Fibroblast of the aortic adventitia (primary cell): ENCODE measurements at regions not wholly inside any gene's neighbourhood (a gene's known extent, or its start where the extent isn't known, plus 50 kb on each side); places are given as distances from the start of the nearest gene placed in this dataset.

Source experiments
- DNase-seq: peaks from one replicate; pipeline ENCODE4 v3.0.0-alpha.2; 2010; ENCODE audit warnings: low read depth
- H3K4me3 ChIP-seq: 2 replicates; pipeline ENCODE4 v1.5.1; 2011; ENCODE audit warnings: low read depth, mild to moderate bottlenecking, control low read depth, low read length, moderate library complexity
- TF ChIP-seq, protein P1 (sequence below): IDR thresholded peaks from 2 replicates; pipeline ENCODE4 v1.5.1; 2011; ENCODE audit warnings: mild to moderate bottlenecking, low read length, control low read depth, inconsistent platforms; ENCODE audit not compliant: insufficient read depth

DNA sequence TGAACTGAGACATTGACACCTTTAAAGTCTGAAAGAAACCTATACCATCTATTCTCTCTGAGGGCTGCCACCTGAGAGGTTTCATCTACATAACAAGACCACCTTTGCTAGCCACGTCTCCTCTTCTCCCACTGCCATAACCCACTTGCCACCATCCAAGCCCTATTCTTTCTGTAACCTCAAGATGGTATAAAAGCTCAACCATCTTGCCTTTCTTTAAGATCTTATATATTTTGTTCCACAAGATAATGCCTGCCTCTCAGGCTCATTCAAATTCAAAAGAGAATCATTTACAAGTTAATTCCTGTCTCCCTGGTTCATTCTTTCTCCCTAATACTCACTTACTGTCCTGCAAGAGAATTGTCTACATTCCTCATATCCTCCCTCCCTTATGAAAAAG lies 192.5 kb downstream of the OTOR start:
- DNase-seq: no peak
- TF ChIP-seq, protein P1, sequence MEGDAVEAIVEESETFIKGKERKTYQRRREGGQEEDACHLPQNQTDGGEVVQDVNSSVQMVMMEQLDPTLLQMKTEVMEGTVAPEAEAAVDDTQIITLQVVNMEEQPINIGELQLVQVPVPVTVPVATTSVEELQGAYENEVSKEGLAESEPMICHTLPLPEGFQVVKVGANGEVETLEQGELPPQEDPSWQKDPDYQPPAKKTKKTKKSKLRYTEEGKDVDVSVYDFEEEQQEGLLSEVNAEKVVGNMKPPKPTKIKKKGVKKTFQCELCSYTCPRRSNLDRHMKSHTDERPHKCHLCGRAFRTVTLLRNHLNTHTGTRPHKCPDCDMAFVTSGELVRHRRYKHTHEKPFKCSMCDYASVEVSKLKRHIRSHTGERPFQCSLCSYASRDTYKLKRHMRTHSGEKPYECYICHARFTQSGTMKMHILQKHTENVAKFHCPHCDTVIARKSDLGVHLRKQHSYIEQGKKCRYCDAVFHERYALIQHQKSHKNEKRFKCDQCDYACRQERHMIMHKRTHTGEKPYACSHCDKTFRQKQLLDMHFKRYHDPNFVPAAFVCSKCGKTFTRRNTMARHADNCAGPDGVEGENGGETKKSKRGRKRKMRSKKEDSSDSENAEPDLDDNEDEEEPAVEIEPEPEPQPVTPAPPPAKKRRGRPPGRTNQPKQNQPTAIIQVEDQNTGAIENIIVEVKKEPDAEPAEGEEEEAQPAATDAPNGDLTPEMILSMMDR: no peak
- H3K4me3 ChIP-seq: no peak overlapping the region

- DNase-seq: no peak
- TF ChIP-seq, protein P1: no peak
- no peak overlapping the region for H3K4me3 ChIP-seq
Measured at GRCh38 chr20:16942051-16942450, 193.9 kb downstream of the OTOR start.

GRCh38 chr20:16942756-16943155 lies 194.6 kb downstream of the OTOR start:
- TF ChIP-seq, protein P1: no peak
- DNase-seq: no peak
- H3K4me3 ChIP-seq: no peak overlapping the region

- DNase-seq: no peak
- TF ChIP-seq, protein P1: no peak
Measured at GRCh38 chr20:16944745-16945144, 196.6 kb downstream of the OTOR start.

GRCh38 chr20:16945619-16946018 lies 197.5 kb downstream of the OTOR start:
- no peak overlapping the region for H3K4me3 ChIP-seq
- no peak for DNase-seq
- TF ChIP-seq, protein P1: no peak

More at GRCh38 chr20:16944745-16945144, 196.6 kb downstream of the OTOR start:
- H3K4me3 ChIP-seq: no peak overlapping the region

- no peak overlapping the region for H3K4me3 ChIP-seq
- no peak for DNase-seq
- TF ChIP-seq, protein P1: no peak
Measured at GRCh38 chr20:16946097-16946496, 197.9 kb downstream of the OTOR start.

- DNase-seq: no peak
- TF ChIP-seq, protein P1: no peak
- H3K4me3 ChIP-seq: no peak overlapping the region
Measured at GRCh38 chr20:16947479-16947878, 199.3 kb downstream of the OTOR start.
